Hepatocyte (in vitro differentiated cells): ENCODE measurements at regions not wholly inside any gene's neighbourhood (a gene's known extent, or its start where the extent isn't known, plus 50 kb on each side); places are given as distances from the start of the nearest gene placed in this dataset.

ENCODE experiments used
- CTCF ChIP-seq: fragments of 200-600 bp; sonication (generic); IDR thresholded peaks from 2 replicates; pipeline ENCODE4 v1.5.1; 2016; ENCODE audit warnings: antibody characterized with exemption, mild to moderate bottlenecking; ENCODE audit not compliant: poor library complexity
- EZH2 ChIP-seq: fragments of 200-600 bp; sonication (generic); IDR thresholded peaks from 2 replicates; pipeline ENCODE4 v1.6.1; 2016; ENCODE audit warnings: antibody characterized with exemption, mild to moderate bottlenecking, borderline replicate concordance
- EZH2phosphoT487 ChIP-seq: fragments of 200-600 bp; sonication (generic); IDR thresholded peaks from one replicate; pipeline ENCODE4 v1.6.1; 2018; ENCODE audit warnings: antibody characterized with exemption, mild to moderate bottlenecking, low read depth, moderate library complexity; ENCODE audit not compliant: unreplicated experiment, severe bottlenecking

GRCh38 chr2:586641-587076 lies 90.5 kb downstream of the TMEM18 start:
- TF ChIP-seq CTCF (no peak), EZH2 (no peak), EZH2phosphoT487 (no peak)
